Activated B cell treated with CpG ODN at 0.5 μM for 24 hours (primary cell): ENCODE measurements at regions not wholly inside any gene's neighbourhood (a gene's known extent, or its start where the extent isn't known, plus 50 kb on each side); places are given as distances from the start of the nearest gene placed in this dataset.
"Not testable (repeated sequence)": the region's sequence is repeated elsewhere in the genome, so short reads cannot be mapped to it uniquely, and the experiment has no call there.

Experiments
- ATAC-seq: fragments of 200-7000 bp; cut with Tn5 transposase; one replicate; pipeline ENCODE4 v1.10.0; 2021; ENCODE audit warnings: low read depth, mild to moderate bottlenecking, moderate library complexity
- CTCF ChIA-PET: fragments of 350-600 bp; sonication (Branson Sonifier 250); formaldehyde crosslinking; loops from one replicate; lab custom pipeline; 2021; ENCODE audit warnings: antibody characterized with exemption; lab: Charles Lee
- POLR2A ChIA-PET: fragments of 350-600 bp; sonication (Branson Sonifier 250); formaldehyde crosslinking; loops from one replicate; lab custom pipeline; 2021; ENCODE audit warnings: antibody characterized with exemption; lab: Charles Lee
- DNase-seq: peaks from one replicate; pipeline ENCODE4 v3.0.0; 2022
- H3K27ac Mint-ChIP-seq: one replicate; pipeline ENCODE4 v1.8.0; 2020; ENCODE audit warnings: mixed read lengths
- H3K27me3 Mint-ChIP-seq: one replicate; pipeline ENCODE4 v1.8.0; 2021; ENCODE audit warnings: mixed read lengths
- H3K36me3 Mint-ChIP-seq: one replicate; pipeline ENCODE4 v1.8.0; 2021; ENCODE audit warnings: low read depth, mixed read lengths
- H3K4me1 Mint-ChIP-seq: one replicate; pipeline ENCODE4 v1.8.0; 2021; ENCODE audit warnings: mixed read lengths
- H3K4me3 Mint-ChIP-seq: one replicate; pipeline ENCODE4 v1.8.0; 2020; ENCODE audit warnings: mild to moderate bottlenecking, mixed read lengths
- H3K9me3 Mint-ChIP-seq: one replicate; pipeline ENCODE4 v1.8.0; 2020; ENCODE audit warnings: mixed read lengths
- intact Hi-C: fragments of 100-400 bp; cut with micrococcal nuclease; formaldehyde crosslinking; loops from one replicate; pipeline ENCODE4 v1.15.1; 2024
- TF ChIP-seq, protein P1 (sequence below): fragments of 200-600 bp; IDR thresholded peaks from one replicate; pipeline ENCODE4 v1.8.0; 2022; ENCODE audit warnings: antibody characterized with exemption, mild to moderate bottlenecking

DNA sequence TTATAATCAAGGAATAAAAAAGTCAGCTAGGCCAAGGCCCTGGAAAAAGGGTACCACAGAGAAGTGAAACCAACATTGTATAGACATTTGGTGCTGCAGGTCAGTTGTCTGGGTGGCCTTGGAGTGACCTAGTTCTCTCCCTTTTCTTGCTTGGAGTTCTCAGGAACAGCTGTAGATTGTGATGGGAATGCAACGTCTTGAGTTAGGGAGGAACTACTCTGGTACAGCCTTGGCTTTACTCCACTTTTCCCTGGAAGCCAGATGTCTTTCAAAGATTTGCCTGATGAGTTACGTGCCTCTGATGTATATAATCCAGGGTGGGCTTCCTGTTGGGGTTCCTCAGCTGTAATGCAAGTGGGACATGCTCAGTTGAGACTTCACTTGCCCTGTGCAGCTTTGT is 694.7 kb downstream of the HTR1B start:
- DNase-seq: no peak
- Mint-ChIP-seq H3K4me1 (no peaks in the 10 kb centered on the region), H3K9me3 (no peaks in the 10 kb centered on the region), H3K27ac (no peak overlapping the region), H3K27me3 (no peaks in the 10 kb centered on the region), H3K36me3 (no peaks in the 10 kb centered on the region), H3K4me3 (no peak overlapping the region)
- TF ChIP-seq, protein P1, sequence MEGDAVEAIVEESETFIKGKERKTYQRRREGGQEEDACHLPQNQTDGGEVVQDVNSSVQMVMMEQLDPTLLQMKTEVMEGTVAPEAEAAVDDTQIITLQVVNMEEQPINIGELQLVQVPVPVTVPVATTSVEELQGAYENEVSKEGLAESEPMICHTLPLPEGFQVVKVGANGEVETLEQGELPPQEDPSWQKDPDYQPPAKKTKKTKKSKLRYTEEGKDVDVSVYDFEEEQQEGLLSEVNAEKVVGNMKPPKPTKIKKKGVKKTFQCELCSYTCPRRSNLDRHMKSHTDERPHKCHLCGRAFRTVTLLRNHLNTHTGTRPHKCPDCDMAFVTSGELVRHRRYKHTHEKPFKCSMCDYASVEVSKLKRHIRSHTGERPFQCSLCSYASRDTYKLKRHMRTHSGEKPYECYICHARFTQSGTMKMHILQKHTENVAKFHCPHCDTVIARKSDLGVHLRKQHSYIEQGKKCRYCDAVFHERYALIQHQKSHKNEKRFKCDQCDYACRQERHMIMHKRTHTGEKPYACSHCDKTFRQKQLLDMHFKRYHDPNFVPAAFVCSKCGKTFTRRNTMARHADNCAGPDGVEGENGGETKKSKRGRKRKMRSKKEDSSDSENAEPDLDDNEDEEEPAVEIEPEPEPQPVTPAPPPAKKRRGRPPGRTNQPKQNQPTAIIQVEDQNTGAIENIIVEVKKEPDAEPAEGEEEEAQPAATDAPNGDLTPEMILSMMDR: no peak
- intact Hi-C loops: no loop called here
- ATAC-seq: no peak
- ChIA-PET POLR2A (no interaction called here), CTCF (no interaction called here)

DNA sequence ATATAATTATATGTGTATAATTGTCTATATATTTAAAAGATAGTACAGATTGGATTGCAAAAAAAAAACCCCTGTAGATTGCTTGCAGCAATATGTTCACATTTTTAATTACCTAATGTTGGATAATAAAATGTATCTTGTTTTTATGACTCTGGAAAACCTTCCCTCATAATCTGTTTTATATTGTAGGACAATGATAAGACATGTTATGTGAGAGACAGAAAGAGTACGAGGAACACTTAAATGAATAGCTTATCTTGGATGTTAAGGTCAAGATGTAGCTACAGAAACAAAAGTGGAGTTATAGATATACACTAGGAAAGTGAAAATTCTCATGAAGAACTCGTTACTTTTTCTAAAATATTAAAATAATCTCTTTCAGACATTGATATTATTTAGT is 691.6 kb upstream of the IMPG1 start:
- DNase-seq (no peak), ATAC-seq (no peak)
- Mint-ChIP-seq H3K4me1 (no peaks in the 10 kb centered on the region), H3K9me3 (no peaks in the 10 kb centered on the region), H3K36me3 (no peaks in the 10 kb centered on the region), H3K27ac (no peak overlapping the region), H3K27me3 (no peaks in the 10 kb centered on the region), H3K4me3 (no peak overlapping the region)
- POLR2A ChIA-PET: no interaction called here
- TF ChIP-seq, protein P1: no peak
- CTCF ChIA-PET: no interaction called here
- intact Hi-C loops: no loop called here

DNA sequence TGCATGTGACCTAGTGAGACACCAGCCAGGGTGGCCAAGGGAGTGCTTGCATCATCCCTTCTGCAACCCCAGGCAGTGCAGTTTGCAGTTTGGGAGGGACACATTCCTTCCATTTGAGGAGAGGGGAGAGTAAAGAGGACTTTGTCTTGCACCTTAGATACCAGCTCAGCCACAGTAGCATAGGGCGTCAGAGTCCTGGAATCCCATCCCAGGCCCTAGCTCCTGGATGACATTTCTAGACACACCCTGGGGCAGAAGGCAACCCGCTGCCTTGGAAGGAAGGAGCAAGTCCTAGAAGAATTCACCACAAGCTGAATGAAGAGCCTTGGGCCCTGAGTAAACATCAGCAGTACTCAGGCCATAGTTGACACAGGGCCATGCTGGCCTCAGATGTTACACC is 680.4 kb upstream of the IMPG1 start:
- intact Hi-C loops: no loop called here
- ATAC-seq (no peak), DNase-seq (no peak)
- Mint-ChIP-seq H3K36me3 (no peaks in the 10 kb centered on the region), H3K27me3 (no peaks in the 10 kb centered on the region), H3K4me3 (no peak overlapping the region), H3K9me3 (peaks cover 4% of the 10 kb centered on the region), H3K27ac (no peak overlapping the region), H3K4me1 (no peaks in the 10 kb centered on the region)
- ChIA-PET CTCF (no interaction called here), POLR2A (no interaction called here)
- TF ChIP-seq, protein P1: no peak

DNA sequence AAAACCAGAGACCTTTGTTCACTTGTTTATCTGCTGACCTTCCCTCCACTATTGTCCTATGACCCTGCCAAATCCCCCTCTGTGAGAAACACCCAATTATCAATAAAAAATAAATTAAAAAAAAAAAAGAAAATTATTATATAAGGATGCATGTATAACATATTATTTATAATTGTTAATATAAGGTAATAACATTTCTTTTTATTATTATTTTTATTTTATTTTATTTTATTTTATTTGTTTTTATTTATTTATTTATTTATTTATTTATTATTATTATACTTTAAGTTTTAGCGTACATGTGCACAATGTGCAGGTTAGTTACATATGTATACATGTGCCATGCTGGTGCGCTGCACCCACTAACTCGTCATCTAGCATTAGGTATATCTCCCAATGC is 672.9 kb upstream of the IMPG1 start:
- H3K27me3 Mint-ChIP-seq, H3K4me1 Mint-ChIP-seq, DNase-seq, H3K27ac Mint-ChIP-seq, intact Hi-C loops, H3K4me3 Mint-ChIP-seq, H3K36me3 Mint-ChIP-seq, POLR2A ChIA-PET, CTCF ChIA-PET, ATAC-seq: not testable (repeated sequence)
- peaks cover 18% of the 10 kb centered on the region for H3K9me3 Mint-ChIP-seq

DNA sequence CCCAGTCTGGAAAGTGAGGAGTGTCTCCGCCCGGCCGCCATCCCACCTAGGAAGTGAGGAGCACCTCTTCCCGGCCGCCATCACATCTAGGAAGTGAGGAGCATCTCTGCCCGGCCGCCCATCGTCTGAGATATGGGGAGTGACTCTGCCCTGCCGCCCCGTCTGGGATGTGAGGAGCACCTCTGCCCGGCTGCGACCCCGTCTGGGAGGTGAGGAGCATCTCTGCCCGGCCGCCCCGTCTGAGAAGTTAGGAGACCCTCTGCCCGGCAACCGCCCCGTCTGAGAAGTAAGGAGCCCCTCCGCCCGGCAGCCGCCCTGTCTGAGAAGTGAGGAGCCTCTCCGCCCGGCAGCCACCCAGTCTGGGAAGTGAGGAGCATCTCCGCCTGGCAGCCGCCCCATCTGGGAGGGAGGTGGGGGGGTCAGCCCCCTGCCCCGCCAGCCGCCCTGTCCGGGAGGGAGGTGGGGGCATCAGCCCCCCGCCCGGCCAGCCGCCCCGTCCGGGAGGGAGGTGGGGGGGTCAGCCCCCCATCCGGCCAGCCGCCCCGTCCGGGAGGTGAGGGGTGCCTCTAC is 671.8 kb upstream of the IMPG1 start:
- CTCF ChIA-PET, intact Hi-C loops, H3K4me3 Mint-ChIP-seq, ATAC-seq, H3K27ac Mint-ChIP-seq, H3K4me1 Mint-ChIP-seq, POLR2A ChIA-PET, DNase-seq, H3K27me3 Mint-ChIP-seq, H3K36me3 Mint-ChIP-seq: not testable (repeated sequence)
- H3K9me3 Mint-ChIP-seq: peaks cover 20% of the 10 kb centered on the region

DNA sequence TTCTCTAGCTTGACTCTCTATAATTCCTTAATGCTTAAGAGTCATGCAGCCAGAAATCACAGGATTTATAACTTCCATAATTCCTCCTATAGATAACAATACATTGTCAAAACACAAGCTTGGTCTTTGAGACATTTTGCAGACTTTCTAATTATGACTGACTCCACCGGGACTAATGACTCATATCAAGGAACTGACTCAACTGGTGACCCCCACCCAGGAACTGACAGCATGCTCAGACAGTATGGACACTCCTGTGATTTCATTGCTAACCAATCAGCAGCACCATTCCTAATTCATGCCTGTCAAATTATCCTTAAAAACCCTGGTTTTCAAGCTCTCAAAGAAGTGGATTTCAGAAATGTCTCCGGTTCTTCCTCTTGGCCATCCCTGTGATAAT is 670.5 kb upstream of the IMPG1 start:
- no peaks in the 10 kb centered on the region for H3K27me3 Mint-ChIP-seq
- ChIA-PET POLR2A (no interaction called here), CTCF (no interaction called here)
- H3K36me3 Mint-ChIP-seq: no peaks in the 10 kb centered on the region
- no peak overlapping the region for H3K27ac Mint-ChIP-seq
- ATAC-seq (no peak), DNase-seq (no peak)
- no peaks in the 10 kb centered on the region for H3K4me1 Mint-ChIP-seq
- H3K9me3 Mint-ChIP-seq: peaks cover 17% of the 10 kb centered on the region
- H3K4me3 Mint-ChIP-seq: no peak overlapping the region
- TF ChIP-seq, protein P1: no peak
- intact Hi-C loops: no loop called here
